ENCODE measurements at regions not wholly inside any gene's neighbourhood (a gene's known extent, or its start where the extent isn't known, plus 50 kb on each side); places are given as distances from the start of the nearest gene placed in this dataset.

GRCh38 chr3:162492446-162493081 is 996.0 kb downstream of the OTOL1 start:
- TF ChIP-seq ZBTB7A (CRISPR knock-in tag; IDR thresholded peaks at IDR 0.05) (no peak), ZBTB4 (CRISPR knock-in tag; IDR thresholded peaks at IDR 0.05; ENCODE audit: borderline replicate concordance) (no peak), PHF8 (CRISPR knock-in tag; IDR thresholded peaks at IDR 0.05) (no peak), MAFK (conservative IDR thresholded peaks at IDR 0.05 in 1 of 2, IDR thresholded peaks at IDR 0.05 in 1 of 2; ENCODE audit: low read length in 2 of 2) (no peak), CTCF (CRISPR knock-in tag; IDR thresholded peaks at IDR 0.05) (no peak), FOXK2 (IDR thresholded peaks at IDR 0.05) (no peak), ZNF10 (CRISPR knock-in tag; IDR thresholded peaks at IDR 0.05; ENCODE audit: borderline replicate concordance, low read depth) (no peak)
- TF ChIP-seq, protein P1, sequence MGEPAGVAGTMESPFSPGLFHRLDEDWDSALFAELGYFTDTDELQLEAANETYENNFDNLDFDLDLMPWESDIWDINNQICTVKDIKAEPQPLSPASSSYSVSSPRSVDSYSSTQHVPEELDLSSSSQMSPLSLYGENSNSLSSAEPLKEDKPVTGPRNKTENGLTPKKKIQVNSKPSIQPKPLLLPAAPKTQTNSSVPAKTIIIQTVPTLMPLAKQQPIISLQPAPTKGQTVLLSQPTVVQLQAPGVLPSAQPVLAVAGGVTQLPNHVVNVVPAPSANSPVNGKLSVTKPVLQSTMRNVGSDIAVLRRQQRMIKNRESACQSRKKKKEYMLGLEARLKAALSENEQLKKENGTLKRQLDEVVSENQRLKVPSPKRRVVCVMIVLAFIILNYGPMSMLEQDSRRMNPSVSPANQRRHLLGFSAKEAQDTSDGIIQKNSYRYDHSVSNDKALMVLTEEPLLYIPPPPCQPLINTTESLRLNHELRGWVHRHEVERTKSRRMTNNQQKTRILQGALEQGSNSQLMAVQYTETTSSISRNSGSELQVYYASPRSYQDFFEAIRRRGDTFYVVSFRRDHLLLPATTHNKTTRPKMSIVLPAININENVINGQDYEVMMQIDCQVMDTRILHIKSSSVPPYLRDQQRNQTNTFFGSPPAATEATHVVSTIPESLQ (CRISPR knock-in tag; conservative IDR thresholded peaks at IDR 0.05), result no peak

Measured in HepG2 (cell line).